IMR-90 (cell line): ENCODE measurements at regions not wholly inside any gene's neighbourhood (a gene's known extent, or its start where the extent isn't known, plus 50 kb on each side); places are given as distances from the start of the nearest gene placed in this dataset.

ENCODE experiments used
- BHLHE40 ChIP-seq: fragments of 150-350 bp; IDR thresholded peaks from 2 replicates; pipeline ENCODE4 v1.6.1; 2016; ENCODE audit warnings: mild to moderate bottlenecking, low read depth, low read length
- CEBPB ChIP-seq: IDR thresholded peaks from 2 replicates; pipeline ENCODE4 v1.6.1; 2012; ENCODE audit warnings: low read depth, low read length, improper control_type of control experiment
- CHD1 ChIP-seq: IDR thresholded peaks from 2 replicates; pipeline ENCODE4 v1.6.1; 2012; ENCODE audit warnings: low read depth, low read length, improper control_type of control experiment
- FOS ChIP-seq: fragments of 150-350 bp; IDR thresholded peaks from 2 replicates; pipeline ENCODE4 v1.6.1; 2016; ENCODE audit warnings: low read depth, low read length
- MAFK ChIP-seq: IDR thresholded peaks from 2 replicates; pipeline ENCODE4 v1.6.1; 2012; ENCODE audit warnings: low read depth, low read length, improper control_type of control experiment
- NFE2L2 ChIP-seq: fragments of 150-350 bp; IDR thresholded peaks from 2 replicates; pipeline ENCODE4 v1.6.1; 2016; ENCODE audit warnings: low read depth, mild to moderate bottlenecking, low read length
- POLR2A ChIP-seq: IDR thresholded peaks from 2 replicates; pipeline ENCODE4 v1.6.1; 2012; ENCODE audit warnings: mild to moderate bottlenecking, low read depth, low read length
- RFX5 ChIP-seq: IDR thresholded peaks from 2 replicates; pipeline ENCODE4 v1.8.0; 2012; ENCODE audit warnings: low read depth, mild to moderate bottlenecking, low read length, moderate library complexity
- TF ChIP-seq, protein P1 (sequence below): conservative IDR thresholded peaks from 2 replicates; pipeline ENCODE4 v1.5.1; 2012; ENCODE audit warnings: mild to moderate bottlenecking, low read depth, low read length, improper control_type of control experiment
- TF ChIP-seq, protein P2 (sequence below): fragments of 150-350 bp; IDR thresholded peaks from 2 replicates; pipeline ENCODE4 v1.6.1; 2017; ENCODE audit warnings: mild to moderate bottlenecking, antibody characterized with exemption, low read length, low read depth
- TF ChIP-seq, protein P3 (sequence below): fragments of 150-350 bp; IDR thresholded peaks from 2 replicates; pipeline ENCODE4 v1.6.1; 2016; ENCODE audit warnings: low read depth, mild to moderate bottlenecking, low read length, moderate library complexity, borderline replicate concordance

DNA sequence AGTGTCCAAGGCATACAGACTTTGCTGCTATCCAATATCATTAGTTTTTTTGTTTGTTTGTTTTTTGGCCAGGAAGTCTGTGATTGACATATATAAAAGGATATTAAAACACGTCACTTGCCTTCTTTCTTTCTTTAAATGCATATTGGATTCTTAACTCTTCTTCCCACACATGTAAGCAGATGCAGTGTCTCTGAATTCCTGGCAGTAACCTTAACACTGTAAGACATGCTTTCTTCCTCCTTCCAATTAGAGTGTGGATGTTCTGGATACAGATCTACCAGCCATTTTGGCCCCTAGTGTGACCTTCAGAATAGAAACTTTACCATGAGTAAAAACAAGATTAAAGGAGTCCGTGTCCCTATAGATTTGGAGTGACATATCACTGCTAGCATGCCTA, 967.4 kb upstream of the PRR20A start:
- TF ChIP-seq RFX5 (no peak), CHD1 (no peak), NFE2L2 (no peak), POLR2A (no peak), MAFK (no peak), BHLHE40 (no peak), FOS (no peak), CEBPB (no peak)
- TF ChIP-seq, protein P1, sequence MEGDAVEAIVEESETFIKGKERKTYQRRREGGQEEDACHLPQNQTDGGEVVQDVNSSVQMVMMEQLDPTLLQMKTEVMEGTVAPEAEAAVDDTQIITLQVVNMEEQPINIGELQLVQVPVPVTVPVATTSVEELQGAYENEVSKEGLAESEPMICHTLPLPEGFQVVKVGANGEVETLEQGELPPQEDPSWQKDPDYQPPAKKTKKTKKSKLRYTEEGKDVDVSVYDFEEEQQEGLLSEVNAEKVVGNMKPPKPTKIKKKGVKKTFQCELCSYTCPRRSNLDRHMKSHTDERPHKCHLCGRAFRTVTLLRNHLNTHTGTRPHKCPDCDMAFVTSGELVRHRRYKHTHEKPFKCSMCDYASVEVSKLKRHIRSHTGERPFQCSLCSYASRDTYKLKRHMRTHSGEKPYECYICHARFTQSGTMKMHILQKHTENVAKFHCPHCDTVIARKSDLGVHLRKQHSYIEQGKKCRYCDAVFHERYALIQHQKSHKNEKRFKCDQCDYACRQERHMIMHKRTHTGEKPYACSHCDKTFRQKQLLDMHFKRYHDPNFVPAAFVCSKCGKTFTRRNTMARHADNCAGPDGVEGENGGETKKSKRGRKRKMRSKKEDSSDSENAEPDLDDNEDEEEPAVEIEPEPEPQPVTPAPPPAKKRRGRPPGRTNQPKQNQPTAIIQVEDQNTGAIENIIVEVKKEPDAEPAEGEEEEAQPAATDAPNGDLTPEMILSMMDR, result no peak
- TF ChIP-seq, protein P2, sequence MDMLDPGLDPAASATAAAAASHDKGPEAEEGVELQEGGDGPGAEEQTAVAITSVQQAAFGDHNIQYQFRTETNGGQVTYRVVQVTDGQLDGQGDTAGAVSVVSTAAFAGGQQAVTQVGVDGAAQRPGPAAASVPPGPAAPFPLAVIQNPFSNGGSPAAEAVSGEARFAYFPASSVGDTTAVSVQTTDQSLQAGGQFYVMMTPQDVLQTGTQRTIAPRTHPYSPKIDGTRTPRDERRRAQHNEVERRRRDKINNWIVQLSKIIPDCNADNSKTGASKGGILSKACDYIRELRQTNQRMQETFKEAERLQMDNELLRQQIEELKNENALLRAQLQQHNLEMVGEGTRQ, result no peak
- TF ChIP-seq, protein P3, sequence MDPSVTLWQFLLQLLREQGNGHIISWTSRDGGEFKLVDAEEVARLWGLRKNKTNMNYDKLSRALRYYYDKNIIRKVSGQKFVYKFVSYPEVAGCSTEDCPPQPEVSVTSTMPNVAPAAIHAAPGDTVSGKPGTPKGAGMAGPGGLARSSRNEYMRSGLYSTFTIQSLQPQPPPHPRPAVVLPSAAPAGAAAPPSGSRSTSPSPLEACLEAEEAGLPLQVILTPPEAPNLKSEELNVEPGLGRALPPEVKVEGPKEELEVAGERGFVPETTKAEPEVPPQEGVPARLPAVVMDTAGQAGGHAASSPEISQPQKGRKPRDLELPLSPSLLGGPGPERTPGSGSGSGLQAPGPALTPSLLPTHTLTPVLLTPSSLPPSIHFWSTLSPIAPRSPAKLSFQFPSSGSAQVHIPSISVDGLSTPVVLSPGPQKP, result no peak
